HUES48 (cell line): ENCODE measurements at regions not wholly inside any gene's neighbourhood (a gene's known extent, or its start where the extent isn't known, plus 50 kb on each side); places are given as distances from the start of the nearest gene placed in this dataset.

Experiments
- H3K27ac ChIP-seq: one replicate; pipeline ENCODE4 v1.7.0; 2013; ENCODE audit warnings: low read depth, low read length, inconsistent platforms
- H3K27me3 ChIP-seq: 2 replicates; pipeline ENCODE4 v1.6.1; 2013; ENCODE audit warnings: mild to moderate bottlenecking, low read length; ENCODE audit not compliant: control insufficient read depth, insufficient read depth
- H3K36me3 ChIP-seq: 2 replicates; pipeline ENCODE4 v1.6.1; 2013; ENCODE audit warnings: low read length; ENCODE audit not compliant: control insufficient read depth, insufficient read depth
- H3K4me1 ChIP-seq: 2 replicates; pipeline ENCODE4 v1.6.1; 2013; ENCODE audit warnings: mild to moderate bottlenecking, low read length; ENCODE audit not compliant: control insufficient read depth, insufficient read depth
- H3K4me3 ChIP-seq: 2 replicates; pipeline ENCODE4 v1.5.1; 2013; ENCODE audit warnings: mild to moderate bottlenecking, low read depth, low read length
- H3K9ac ChIP-seq: 2 replicates; pipeline ENCODE4 v1.6.1; 2013; ENCODE audit warnings: mild to moderate bottlenecking, low read depth, low read length, moderate library complexity
- H3K9me3 ChIP-seq: 2 replicates; pipeline ENCODE4 v1.6.1; 2013; ENCODE audit warnings: low read length; ENCODE audit not compliant: control insufficient read depth, insufficient read depth

GRCh38 chr10:83862723-83863122 is 276.6 kb upstream of the GHITM start:
- H3K9ac ChIP-seq = no peak overlapping the region
- no peaks in the 10 kb centered on the region for H3K9me3 ChIP-seq
- H3K36me3 ChIP-seq = no peaks in the 10 kb centered on the region
- no peak overlapping the region for H3K27ac ChIP-seq
- no peaks in the 10 kb centered on the region for H3K27me3 ChIP-seq
- H3K4me3 ChIP-seq = no peak overlapping the region
- no peaks in the 10 kb centered on the region for H3K4me1 ChIP-seq

- Histone ChIP-seq H3K27ac (no peak overlapping the region), H3K4me3 (no peak overlapping the region), H3K27me3 (no peaks in the 10 kb centered on the region), H3K4me1 (no peaks in the 10 kb centered on the region), H3K9ac (no peak overlapping the region), H3K9me3 (no peaks in the 10 kb centered on the region), H3K36me3 (no peaks in the 10 kb centered on the region)
Observed at GRCh38 chr10:83863283-83863966, 275.9 kb upstream of the GHITM start.

GRCh38 chr10:83869898-83870297 is 269.4 kb upstream of the GHITM start:
- H3K27ac ChIP-seq = no peak overlapping the region
- no peaks in the 10 kb centered on the region for H3K9me3 ChIP-seq
- H3K4me3 ChIP-seq = no peak overlapping the region
- no peak overlapping the region for H3K9ac ChIP-seq
- no peaks in the 10 kb centered on the region for H3K27me3 ChIP-seq
- H3K4me1 ChIP-seq = no peaks in the 10 kb centered on the region; the same call in 1 of the 2 replicates
- H3K36me3 ChIP-seq = no peaks in the 10 kb centered on the region

- Histone ChIP-seq H3K4me1 (no peaks in the 10 kb centered on the region; the same call in 1 of the 2 replicates), H3K27me3 (no peaks in the 10 kb centered on the region), H3K27ac (no peak overlapping the region), H3K9me3 (no peaks in the 10 kb centered on the region), H3K9ac (no peak overlapping the region), H3K4me3 (no peak overlapping the region), H3K36me3 (no peaks in the 10 kb centered on the region)
Observed at GRCh38 chr10:83871187-83872081, 267.9 kb upstream of the GHITM start.

- no peak overlapping the region for H3K27ac ChIP-seq
- H3K4me1 ChIP-seq = no peaks in the 10 kb centered on the region
- H3K9ac ChIP-seq = no peak overlapping the region
Observed at GRCh38 chr10:83880252-83880791, 259.0 kb upstream of the GHITM start.

GRCh38 chr10:83881661-83882060 is 257.6 kb upstream of the GHITM start:
- no peak overlapping the region for H3K4me3 ChIP-seq
- no peaks in the 10 kb centered on the region for H3K36me3 ChIP-seq
- no peak overlapping the region for H3K27ac ChIP-seq
- H3K4me1 ChIP-seq = peaks cover 6% of the 10 kb centered on the region; the same call in 1 of the 2 replicates
- H3K9me3 ChIP-seq = no peaks in the 10 kb centered on the region
- no peak overlapping the region for H3K9ac ChIP-seq
- H3K27me3 ChIP-seq = no peaks in the 10 kb centered on the region

More at GRCh38 chr10:83880252-83880791, 259.0 kb upstream of the GHITM start:
- H3K9me3 ChIP-seq = no peaks in the 10 kb centered on the region
- no peak overlapping the region for H3K4me3 ChIP-seq
- no peaks in the 10 kb centered on the region for H3K27me3 ChIP-seq
- no peaks in the 10 kb centered on the region for H3K36me3 ChIP-seq

GRCh38 chr10:83886871-83887270 is 252.4 kb upstream of the GHITM start:
- Histone ChIP-seq H3K9me3 (no peaks in the 10 kb centered on the region), H3K9ac (no peak overlapping the region), H3K36me3 (no peaks in the 10 kb centered on the region), H3K4me3 (no peak overlapping the region), H3K27ac (no peak overlapping the region), H3K27me3 (no peaks in the 10 kb centered on the region), H3K4me1 (peaks cover 7% of the 10 kb centered on the region; the same call in 1 of the 2 replicates)

GRCh38 chr10:83892737-83893136 is 246.6 kb upstream of the GHITM start:
- H3K9ac ChIP-seq = no peak overlapping the region
- H3K4me1 ChIP-seq = no peaks in the 10 kb centered on the region
- no peak overlapping the region for H3K27ac ChIP-seq
- no peaks in the 10 kb centered on the region for H3K36me3 ChIP-seq
- no peaks in the 10 kb centered on the region for H3K9me3 ChIP-seq
- H3K27me3 ChIP-seq = no peaks in the 10 kb centered on the region
- H3K4me3 ChIP-seq = no peak overlapping the region

GRCh38 chr10:83896219-83896618 is 243.1 kb upstream of the GHITM start:
- Histone ChIP-seq H3K27ac (no peak overlapping the region), H3K4me1 (no peaks in the 10 kb centered on the region), H3K4me3 (no peak overlapping the region), H3K9ac (no peak overlapping the region), H3K27me3 (no peaks in the 10 kb centered on the region), H3K9me3 (no peaks in the 10 kb centered on the region), H3K36me3 (no peaks in the 10 kb centered on the region)

- Histone ChIP-seq H3K36me3 (no peaks in the 10 kb centered on the region), H3K4me1 (no peaks in the 10 kb centered on the region), H3K27ac (no peak overlapping the region), H3K4me3 (no peak overlapping the region), H3K27me3 (no peaks in the 10 kb centered on the region), H3K9ac (no peak overlapping the region), H3K9me3 (no peaks in the 10 kb centered on the region)
Observed at GRCh38 chr10:83897626-83898025, 241.7 kb upstream of the GHITM start.

- H3K36me3 ChIP-seq = no peaks in the 10 kb centered on the region
Observed at GRCh38 chr10:83908506-83908905, 230.8 kb upstream of the GHITM start.

More at GRCh38 chr10:83908506-83908905, 230.8 kb upstream of the GHITM start:
- H3K27ac ChIP-seq = peak overlapping the region; percentile 14
- no peak overlapping the region for H3K4me3 ChIP-seq
- H3K9ac ChIP-seq = no peak overlapping the region
- H3K4me1 ChIP-seq = no peaks in the 10 kb centered on the region
- no peaks in the 10 kb centered on the region for H3K9me3 ChIP-seq
- H3K27me3 ChIP-seq = no peaks in the 10 kb centered on the region
